Dendritic cell treated with granulocyte-macrophage colony-stimulating factor and Interleukin-4, amounts not matched to agents 40 ng/mL and 50 ng/mL, for 4 days (primary cell): ENCODE measurements at regions not wholly inside any gene's neighbourhood (a gene's known extent, or its start where the extent isn't known, plus 50 kb on each side); places are given as distances from the start of the nearest gene placed in this dataset.
"Not testable (repeated sequence)": the region's sequence is repeated elsewhere in the genome, so short reads cannot be mapped to it uniquely, and the experiment has no call there.

ENCODE experiments used
- H3K27ac Mint-ChIP-seq: one replicate; pipeline ENCODE4 v1.8.0; 2022; ENCODE audit warnings: mild to moderate bottlenecking, mixed read lengths
- H3K27me3 Mint-ChIP-seq: one replicate; pipeline ENCODE4 v1.8.0; 2022; ENCODE audit warnings: mild to moderate bottlenecking, mixed read lengths
- H3K36me3 Mint-ChIP-seq: one replicate; pipeline ENCODE4 v1.8.0; 2022; ENCODE audit warnings: low read depth, mixed read lengths
- H3K4me1 Mint-ChIP-seq: one replicate; pipeline ENCODE4 v1.8.0; 2022; ENCODE audit warnings: low read depth, mixed read lengths
- H3K4me3 Mint-ChIP-seq: one replicate; pipeline ENCODE4 v1.8.0; 2022; ENCODE audit warnings: mild to moderate bottlenecking, moderate library complexity, mixed read lengths
- H3K9me3 Mint-ChIP-seq: one replicate; pipeline ENCODE4 v1.8.0; 2022; ENCODE audit warnings: mixed read lengths
- intact Hi-C: fragments of 100-400 bp; cut with micrococcal nuclease; formaldehyde crosslinking; loops from one replicate; pipeline ENCODE4 v1.15.0; 2022

DNA sequence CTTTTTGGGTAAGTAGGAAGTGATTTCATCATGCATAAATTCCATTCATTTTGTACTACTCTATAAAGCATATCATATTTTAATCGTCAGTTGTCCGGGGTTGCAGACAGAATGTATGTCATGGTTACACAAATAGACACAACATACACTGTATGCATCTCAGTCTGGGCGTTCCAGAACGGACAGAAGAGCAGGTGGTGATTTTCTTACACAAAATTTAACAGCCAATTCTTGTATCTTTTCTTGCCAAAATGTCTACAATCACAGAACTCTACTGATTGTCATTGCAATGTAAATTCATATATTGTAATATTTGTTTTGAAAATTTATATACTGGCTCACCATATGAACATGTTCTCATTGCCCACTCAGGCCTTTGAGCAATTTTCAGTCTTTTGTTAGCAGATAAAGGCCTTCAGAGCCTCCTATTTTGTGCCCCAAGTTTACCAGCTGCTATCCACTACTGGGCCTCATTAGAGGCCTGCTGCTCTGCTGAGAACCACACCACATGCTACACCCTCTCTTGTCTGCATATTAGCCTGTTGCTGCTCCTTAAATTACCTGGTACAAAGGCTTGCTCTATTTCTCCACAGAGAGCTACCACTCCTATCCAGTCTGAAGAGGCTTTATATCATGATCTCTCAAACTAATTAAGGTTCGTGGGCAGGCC is 61.5 kb downstream of the PRDM13 start:
- intact Hi-C loops: no loop called here
- Mint-ChIP-seq H3K9me3 (no peaks in the 10 kb centered on the region), H3K27ac (no peak overlapping the region), H3K27me3 (no peaks in the 10 kb centered on the region), H3K4me3 (no peak overlapping the region), H3K36me3 (no peaks in the 10 kb centered on the region), H3K4me1 (no peaks in the 10 kb centered on the region)

DNA sequence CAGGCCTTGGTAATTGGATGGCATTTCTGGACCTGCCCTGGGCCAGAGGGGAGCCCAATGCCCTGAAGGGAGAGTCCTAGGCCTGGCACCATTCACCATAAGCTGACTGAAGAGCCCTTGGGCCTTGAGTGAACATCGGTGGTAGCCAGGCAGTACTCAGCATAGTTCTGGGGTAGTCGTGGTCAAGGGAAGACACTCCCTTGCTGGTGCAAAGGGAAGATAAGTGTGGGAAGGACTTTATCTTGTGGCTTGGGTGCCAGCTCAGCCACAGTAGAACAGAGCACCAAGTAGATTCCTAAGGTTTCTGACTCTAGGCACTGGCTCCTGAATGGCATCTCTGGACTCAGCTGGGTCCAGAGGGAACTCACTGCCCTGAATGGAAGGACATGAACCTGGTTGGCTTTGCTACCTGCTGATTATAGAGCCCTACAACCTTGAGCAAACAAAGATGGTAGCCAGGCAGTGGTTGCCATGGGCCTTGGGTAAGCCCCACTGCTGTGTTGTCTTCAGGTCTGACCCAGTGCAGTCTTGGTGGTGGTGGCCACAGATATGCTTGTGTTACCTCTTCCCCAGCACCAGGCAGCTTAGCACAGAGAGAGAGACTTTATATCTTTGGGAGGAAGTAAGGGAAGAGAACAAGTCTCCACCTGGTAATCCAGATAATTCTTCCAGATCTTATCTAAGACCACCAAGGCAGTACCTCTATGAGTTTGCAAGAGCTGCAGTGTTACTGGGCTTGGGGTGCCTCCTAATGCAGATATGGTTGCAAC is 83.5 kb downstream of the PRDM13 start:
- H3K27ac Mint-ChIP-seq: no peak overlapping the region
- no peaks in the 10 kb centered on the region for H3K9me3 Mint-ChIP-seq
- H3K4me3 Mint-ChIP-seq: no peak overlapping the region
- intact Hi-C loops: no loop called here
- no peaks in the 10 kb centered on the region for H3K27me3 Mint-ChIP-seq
- no peaks in the 10 kb centered on the region for H3K4me1 Mint-ChIP-seq
- no peaks in the 10 kb centered on the region for H3K36me3 Mint-ChIP-seq

DNA sequence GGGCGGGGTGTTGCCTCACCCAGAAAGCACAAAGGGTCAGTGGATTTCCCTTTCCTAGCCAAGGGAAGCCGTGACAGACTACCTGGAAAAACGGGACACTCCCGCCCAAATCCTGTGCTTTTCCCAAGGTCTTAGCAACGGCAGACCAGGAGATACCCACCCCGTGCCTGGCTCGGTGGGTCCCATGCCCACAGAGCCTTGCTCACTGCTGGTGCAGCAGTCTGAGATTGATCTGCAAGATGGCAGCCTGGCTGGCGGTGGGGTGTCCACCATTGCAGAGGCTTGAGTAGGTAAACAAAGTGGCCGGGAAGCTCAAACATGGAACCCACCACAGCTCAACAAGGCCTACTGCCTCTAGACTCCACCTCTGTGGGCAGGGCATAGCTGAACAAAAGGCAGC is 95.7 kb downstream of the PRDM13 start:
- H3K36me3 Mint-ChIP-seq, H3K4me1 Mint-ChIP-seq, H3K9me3 Mint-ChIP-seq, H3K4me3 Mint-ChIP-seq, H3K27ac Mint-ChIP-seq, H3K27me3 Mint-ChIP-seq, intact Hi-C loops: not testable (repeated sequence)

DNA sequence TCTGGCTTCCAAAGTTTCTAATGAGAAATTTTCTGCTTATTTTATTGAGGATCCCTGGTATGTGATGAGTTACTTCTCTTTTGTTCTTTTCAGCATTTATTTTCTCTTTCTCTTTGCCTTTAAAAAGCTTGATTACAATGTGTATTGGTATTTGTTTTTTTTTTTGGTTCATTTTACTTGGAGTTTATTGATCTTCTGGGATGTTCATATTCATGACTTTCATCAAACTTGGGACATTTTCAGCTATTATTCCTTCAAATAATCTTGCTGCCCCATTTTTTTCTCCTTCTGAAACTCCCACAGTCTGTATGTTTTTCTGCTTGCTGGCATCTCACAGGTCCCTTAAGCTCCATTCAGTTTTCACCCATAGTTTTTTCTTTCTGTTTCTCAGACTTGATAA is 102.4 kb downstream of the PRDM13 start:
- H3K27me3 Mint-ChIP-seq: peaks cover 8% of the 10 kb centered on the region
- H3K4me3 Mint-ChIP-seq: no peak overlapping the region
- H3K36me3 Mint-ChIP-seq: no peaks in the 10 kb centered on the region
- H3K9me3 Mint-ChIP-seq: no peaks in the 10 kb centered on the region
- H3K27ac Mint-ChIP-seq: no peak overlapping the region
- H3K4me1 Mint-ChIP-seq: no peaks in the 10 kb centered on the region
- intact Hi-C loops: no loop called here

DNA sequence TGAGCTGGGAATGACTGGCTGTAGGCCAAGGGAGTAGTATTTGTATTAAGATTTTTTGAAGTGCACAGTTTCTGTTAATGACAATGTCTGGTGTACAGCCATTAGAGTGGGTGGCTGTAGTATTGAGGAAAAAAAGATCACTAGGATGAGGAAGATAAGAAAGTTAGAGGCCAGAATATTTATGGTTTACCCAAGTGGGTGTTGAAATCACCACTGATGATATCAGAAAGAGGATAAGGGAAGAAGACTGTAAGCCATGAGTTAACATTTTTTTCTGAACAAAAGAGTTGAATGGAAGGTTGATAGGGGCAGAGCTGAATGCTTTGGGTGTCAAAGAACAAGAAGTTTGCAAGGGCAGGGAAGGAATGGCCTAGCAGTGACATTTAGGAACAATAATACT is 104.7 kb downstream of the PRDM13 start:
- intact Hi-C loops: no loop called here
- Mint-ChIP-seq H3K4me3 (no peak overlapping the region), H3K4me1 (no peaks in the 10 kb centered on the region), H3K27me3 (peaks cover 4% of the 10 kb centered on the region), H3K27ac (no peak overlapping the region), H3K36me3 (no peaks in the 10 kb centered on the region), H3K9me3 (no peaks in the 10 kb centered on the region)

DNA sequence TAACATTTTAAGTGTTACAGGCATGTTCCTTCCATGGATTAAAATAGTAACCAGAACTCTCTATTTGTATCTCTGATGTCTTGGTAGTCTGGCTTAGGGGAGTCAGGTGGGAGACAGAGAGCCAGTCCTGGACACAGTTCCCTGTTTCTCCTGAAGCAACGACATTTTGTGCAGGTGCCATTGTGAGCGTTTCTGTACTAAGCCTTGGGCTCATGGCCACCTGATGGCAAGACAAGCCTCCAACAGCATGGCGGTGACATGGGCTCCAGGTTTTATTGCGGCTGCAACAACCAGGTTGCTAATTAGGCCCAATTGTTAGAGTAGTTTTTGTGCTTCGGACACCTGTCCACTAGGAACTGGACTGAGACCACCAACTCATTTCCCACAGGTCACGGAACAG is 105.3 kb downstream of the PRDM13 start:
- intact Hi-C loops: no loop called here
- Mint-ChIP-seq H3K27me3 (peaks cover 4% of the 10 kb centered on the region), H3K4me3 (no peak overlapping the region), H3K4me1 (no peaks in the 10 kb centered on the region), H3K27ac (no peak overlapping the region), H3K36me3 (no peaks in the 10 kb centered on the region), H3K9me3 (no peaks in the 10 kb centered on the region)

DNA sequence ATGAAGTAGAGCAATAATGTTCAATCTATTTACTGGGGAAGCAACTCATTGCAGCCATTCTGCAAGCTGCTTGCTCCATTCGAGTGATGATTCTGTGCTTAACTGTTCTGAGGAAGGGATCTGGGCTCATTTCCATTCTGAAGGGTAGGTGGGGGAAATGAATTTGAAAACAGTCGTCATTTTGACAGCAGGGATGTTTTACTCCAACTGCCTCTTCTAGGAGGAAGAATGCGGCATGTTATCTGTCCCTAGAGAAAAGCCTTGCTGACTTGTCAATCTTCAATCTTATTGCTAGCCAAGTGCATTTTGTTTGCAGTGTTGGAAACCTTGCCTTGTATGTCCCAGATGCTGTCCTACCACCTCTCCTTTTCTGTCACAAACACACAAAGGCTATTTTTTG is 105.9 kb downstream of the PRDM13 start:
- Mint-ChIP-seq H3K9me3 (no peaks in the 10 kb centered on the region), H3K27ac (no peak overlapping the region), H3K4me1 (no peaks in the 10 kb centered on the region), H3K27me3 (peaks cover 4% of the 10 kb centered on the region), H3K4me3 (no peak overlapping the region), H3K36me3 (no peaks in the 10 kb centered on the region)
- intact Hi-C loops: no loop called here

DNA sequence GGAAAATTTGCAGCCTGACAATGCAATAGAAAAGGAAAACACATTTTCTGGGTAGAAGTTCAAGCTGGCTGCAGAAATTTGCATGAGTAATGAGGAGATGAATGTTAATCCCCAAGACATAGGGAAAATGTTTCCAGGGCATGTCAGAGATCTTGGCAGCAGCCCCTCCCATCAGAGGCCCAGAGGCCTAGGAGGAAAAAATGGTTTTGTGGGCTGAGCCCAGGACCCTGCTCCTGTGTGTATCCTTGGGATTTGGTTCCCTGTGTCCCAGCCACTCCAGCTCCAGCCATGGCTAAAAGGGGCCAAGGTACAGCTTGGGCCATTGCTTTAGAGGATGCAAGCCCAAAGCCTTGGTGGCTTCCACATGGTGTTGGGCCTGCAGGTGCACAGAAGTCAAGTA is 115.4 kb downstream of the PRDM13 start:
- H3K9me3 Mint-ChIP-seq, intact Hi-C loops, H3K4me3 Mint-ChIP-seq, H3K4me1 Mint-ChIP-seq, H3K27ac Mint-ChIP-seq, H3K27me3 Mint-ChIP-seq, H3K36me3 Mint-ChIP-seq: not testable (repeated sequence)

DNA sequence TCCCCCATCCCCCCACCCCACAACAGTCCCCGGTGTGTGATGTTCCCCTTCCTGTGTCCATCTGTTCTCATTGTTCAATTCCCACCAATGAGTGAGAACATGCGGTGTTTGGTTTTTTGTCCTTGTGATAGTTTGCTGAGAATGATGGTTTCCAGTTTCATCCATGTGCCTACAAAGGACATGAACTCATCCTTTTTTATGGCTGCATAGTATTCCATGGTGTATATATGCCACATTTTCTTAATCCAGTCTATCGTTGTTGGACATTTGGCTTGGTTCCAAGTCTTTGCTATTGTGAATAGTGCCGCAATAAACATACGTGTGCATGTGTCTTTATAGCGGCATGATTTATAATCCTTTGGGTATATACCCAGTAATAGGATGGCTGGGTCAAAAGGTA is 123.6 kb downstream of the PRDM13 start:
- H3K36me3 Mint-ChIP-seq, H3K27me3 Mint-ChIP-seq, intact Hi-C loops, H3K4me3 Mint-ChIP-seq, H3K9me3 Mint-ChIP-seq, H3K4me1 Mint-ChIP-seq, H3K27ac Mint-ChIP-seq: not testable (repeated sequence)

DNA sequence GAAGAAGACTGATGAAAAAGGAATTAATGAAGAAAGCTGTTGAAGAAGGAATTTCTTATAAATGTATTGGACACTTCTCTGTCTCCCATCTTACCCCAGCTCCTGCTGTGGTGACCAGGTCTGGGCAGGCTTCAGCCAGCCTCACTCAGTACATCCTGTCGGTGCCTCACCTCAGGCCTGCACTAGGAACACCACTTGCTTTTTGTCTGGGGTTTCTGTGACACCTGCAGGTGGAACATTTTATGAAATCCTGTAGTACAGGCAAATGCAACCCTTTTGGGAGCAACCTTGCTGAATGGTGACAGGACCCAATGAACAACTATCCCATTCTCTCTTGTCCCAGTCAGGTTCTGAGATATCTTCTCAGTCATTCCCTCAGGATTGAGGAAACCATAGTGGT is 129.7 kb downstream of the PRDM13 start:
- Mint-ChIP-seq H3K9me3 (no peaks in the 10 kb centered on the region), H3K4me3 (no peak overlapping the region), H3K27me3 (peaks cover 18% of the 10 kb centered on the region), H3K27ac (no peak overlapping the region), H3K4me1 (no peaks in the 10 kb centered on the region), H3K36me3 (no peaks in the 10 kb centered on the region)
- intact Hi-C loops: no loop called here

DNA sequence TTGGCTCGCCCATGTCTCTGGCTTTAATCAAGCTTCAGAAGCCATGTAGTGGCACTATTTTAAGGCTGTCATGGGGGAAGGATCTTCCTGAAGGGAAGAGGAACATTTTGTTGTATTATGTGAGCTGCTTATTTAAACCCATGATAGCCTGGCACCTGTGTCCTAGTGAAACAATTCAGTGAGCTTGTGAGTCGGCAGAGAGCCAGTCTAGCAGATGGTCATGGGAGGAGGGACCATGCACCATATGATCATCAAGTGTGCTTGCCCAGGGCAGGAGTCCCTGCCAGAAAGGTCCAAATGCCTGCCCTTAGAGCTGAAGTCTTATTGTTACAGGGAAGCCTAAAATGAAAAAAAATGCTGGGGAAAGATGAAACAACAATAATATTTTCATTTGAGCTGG is 132.9 kb downstream of the PRDM13 start:
- H3K4me3 Mint-ChIP-seq: no peak overlapping the region
- no peaks in the 10 kb centered on the region for H3K9me3 Mint-ChIP-seq
- intact Hi-C loops: no loop called here
- peaks cover 18% of the 10 kb centered on the region for H3K27me3 Mint-ChIP-seq
- H3K27ac Mint-ChIP-seq: no peak overlapping the region
- no peaks in the 10 kb centered on the region for H3K36me3 Mint-ChIP-seq
- H3K4me1 Mint-ChIP-seq: no peaks in the 10 kb centered on the region

DNA sequence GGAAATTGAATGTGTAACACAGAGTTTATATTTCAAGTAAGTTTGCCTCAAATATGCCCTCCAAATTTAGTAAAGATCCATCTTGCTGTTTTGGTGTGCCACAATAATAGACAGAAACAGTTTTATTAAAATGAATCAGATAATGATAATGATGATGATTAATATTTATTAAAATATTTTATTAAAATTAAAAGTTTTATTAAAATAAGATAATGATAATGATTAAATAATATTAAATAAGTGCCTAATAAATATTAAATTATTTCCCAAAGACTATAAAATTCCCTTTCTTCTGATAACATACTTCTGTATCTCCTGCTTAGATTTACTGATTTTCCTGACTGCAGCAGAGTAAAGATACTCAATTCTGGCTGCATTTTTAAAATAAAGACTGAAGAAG is 134.5 kb downstream of the PRDM13 start:
- Mint-ChIP-seq H3K27me3 (peaks cover 21% of the 10 kb centered on the region), H3K36me3 (no peaks in the 10 kb centered on the region), H3K4me3 (no peak overlapping the region), H3K9me3 (no peaks in the 10 kb centered on the region), H3K27ac (no peak overlapping the region), H3K4me1 (no peaks in the 10 kb centered on the region)
- intact Hi-C loops: no loop called here

DNA sequence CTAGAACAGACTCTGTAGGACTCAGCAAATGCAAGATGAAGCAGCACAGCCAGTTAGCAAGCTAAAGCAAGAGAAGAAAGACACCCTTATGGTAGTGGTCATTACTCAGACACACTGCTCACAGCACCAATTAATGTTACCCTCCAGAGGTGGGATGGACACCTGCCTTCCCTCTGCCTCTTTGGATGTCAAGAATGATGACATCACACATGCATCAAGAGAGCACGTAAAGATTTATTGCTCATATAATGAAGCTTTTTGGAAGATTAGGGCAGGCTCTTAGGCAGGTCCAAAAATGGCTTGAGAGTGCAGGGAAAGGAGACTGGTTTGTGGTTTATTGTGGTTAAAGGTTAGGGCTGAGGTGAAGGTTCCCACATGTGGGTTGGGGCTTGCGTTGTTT is 137.0 kb downstream of the PRDM13 start:
- intact Hi-C loops: no loop called here
- Mint-ChIP-seq H3K27me3 (peaks cover 20% of the 10 kb centered on the region), H3K36me3 (no peaks in the 10 kb centered on the region), H3K9me3 (no peaks in the 10 kb centered on the region), H3K4me3 (no peak overlapping the region), H3K4me1 (no peaks in the 10 kb centered on the region), H3K27ac (no peak overlapping the region)

DNA sequence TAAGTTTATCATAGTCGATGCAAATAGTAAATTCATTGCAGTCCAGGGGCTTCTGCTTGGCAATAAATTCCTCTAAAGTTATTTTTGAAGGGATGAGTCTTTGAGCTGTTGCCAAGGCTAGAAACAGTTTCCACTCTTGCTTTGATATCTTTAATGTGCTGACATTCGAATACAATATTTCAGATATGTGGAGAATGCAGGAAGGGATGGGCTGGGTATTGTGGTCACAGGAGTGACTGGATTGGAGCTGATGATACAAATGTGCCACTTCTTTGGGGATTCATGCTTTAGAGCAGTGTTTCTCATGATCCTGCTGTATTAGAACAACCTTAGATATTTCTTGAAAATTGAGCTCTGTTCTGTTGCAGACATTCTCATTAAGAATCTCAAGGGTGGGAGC is 139.0 kb downstream of the PRDM13 start:
- intact Hi-C loops: loop anchor here (1.0 kb wide), 1 partner anchor 278 kb away; no protein-coding TSS in a partner anchor
- Mint-ChIP-seq H3K36me3 (no peaks in the 10 kb centered on the region), H3K4me1 (no peaks in the 10 kb centered on the region), H3K9me3 (no peaks in the 10 kb centered on the region), H3K27ac (no peak overlapping the region), H3K27me3 (peaks cover 11% of the 10 kb centered on the region), H3K4me3 (no peak overlapping the region)
